Activated naive CD4-positive, alpha-beta T cell treated with anti-CD3 and anti-CD28 coated beads, Interleukin-2, amount 10 ng/mL, durations not matched to agents 7 days and 5 days (primary cell): ENCODE measurements at regions not wholly inside any gene's neighbourhood (a gene's known extent, or its start where the extent isn't known, plus 50 kb on each side); places are given as distances from the start of the nearest gene placed in this dataset.
"Not testable (repeated sequence)": the region's sequence is repeated elsewhere in the genome, so short reads cannot be mapped to it uniquely, and the experiment has no call there.

Source experiments
- CTCF ChIA-PET: fragments of 350-600 bp; sonication (Branson Sonifier 250); formaldehyde crosslinking; loops from one replicate; lab custom pipeline; 2021; ENCODE audit warnings: antibody characterized with exemption; lab: Charles Lee
- DNase-seq: peaks from one replicate; pipeline ENCODE4 v3.0.0-alpha.2; 2020
- H3K27ac Mint-ChIP-seq: one replicate; pipeline ENCODE4 v1.8.0; 2021; ENCODE audit warnings: mild to moderate bottlenecking, moderate library complexity, mixed read lengths
- H3K27me3 Mint-ChIP-seq: one replicate; pipeline ENCODE4 v1.8.0; 2021; ENCODE audit warnings: mild to moderate bottlenecking, mixed read lengths
- H3K36me3 Mint-ChIP-seq: one replicate; pipeline ENCODE4 v1.8.0; 2021; ENCODE audit warnings: mixed read lengths
- H3K4me1 Mint-ChIP-seq: one replicate; pipeline ENCODE4 v1.8.0; 2021; ENCODE audit warnings: mixed read lengths
- H3K4me3 Mint-ChIP-seq: one replicate; pipeline ENCODE4 v1.8.0; 2021; ENCODE audit warnings: mild to moderate bottlenecking, moderate library complexity, mixed read lengths
- H3K9me3 Mint-ChIP-seq: one replicate; pipeline ENCODE4 v1.8.0; 2021; ENCODE audit warnings: mixed read lengths

- no peaks in the 10 kb centered on the region for H3K9me3 Mint-ChIP-seq
- peaks cover 19% of the 10 kb centered on the region for H3K27me3 Mint-ChIP-seq
- no peaks in the 10 kb centered on the region for H3K36me3 Mint-ChIP-seq
- H3K4me1 Mint-ChIP-seq, result no peaks in the 10 kb centered on the region
- DNase-seq, result no peak
- no peak overlapping the region for H3K4me3 Mint-ChIP-seq
- no peak overlapping the region for H3K27ac Mint-ChIP-seq
- CTCF ChIA-PET, result no interaction called here
These were observed 179.9 kb upstream of the ANKRD28 start for GRCh38 chr3:15977598-15978232.

DNA sequence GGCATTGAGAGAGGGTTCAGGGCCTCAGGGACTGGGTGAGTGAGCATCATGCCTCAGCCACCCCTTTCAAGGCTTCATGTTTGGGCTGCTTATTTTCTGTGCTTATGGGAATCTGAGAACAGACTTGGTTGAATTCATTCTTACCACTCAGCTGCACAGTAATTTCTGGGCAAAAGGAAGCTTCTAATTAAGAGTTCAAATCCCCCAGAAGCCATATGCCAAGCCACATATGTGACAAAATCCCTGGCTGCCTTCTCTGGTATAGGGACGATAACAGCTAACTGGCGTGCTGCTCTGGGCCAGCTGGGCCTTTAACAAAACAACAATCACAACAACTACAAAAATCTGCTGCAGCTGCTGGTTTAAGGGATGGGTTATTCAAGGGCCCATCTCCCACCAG lies 181.0 kb upstream of the ANKRD28 start:
- no peaks in the 10 kb centered on the region for H3K4me1 Mint-ChIP-seq
- DNase-seq, result no peak
- H3K4me3 Mint-ChIP-seq, result no peak overlapping the region
- no peaks in the 10 kb centered on the region for H3K36me3 Mint-ChIP-seq
- H3K27me3 Mint-ChIP-seq, result peaks cover 11% of the 10 kb centered on the region
- H3K27ac Mint-ChIP-seq, result no peak overlapping the region
- no peaks in the 10 kb centered on the region for H3K9me3 Mint-ChIP-seq
- CTCF ChIA-PET, result no interaction called here

DNA sequence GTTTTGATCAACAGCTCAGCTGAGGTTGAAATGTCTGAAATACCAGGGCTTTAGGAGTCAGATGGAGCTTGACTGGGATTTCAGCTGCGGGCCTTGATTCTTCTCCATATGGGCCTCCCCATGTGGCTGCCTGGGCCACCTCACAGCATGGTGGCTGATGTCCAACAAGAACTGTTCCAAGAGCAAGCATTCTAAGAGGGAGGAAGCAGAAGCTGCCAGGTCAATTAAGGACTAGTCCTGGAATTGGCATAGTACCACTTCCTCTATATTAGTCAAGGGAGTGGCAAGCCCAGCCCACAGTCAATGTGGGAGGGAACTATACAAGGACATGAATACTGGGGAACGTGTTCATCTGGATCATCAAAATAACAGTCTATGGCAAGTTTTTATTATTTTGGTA lies 181.7 kb upstream of the ANKRD28 start:
- Mint-ChIP-seq H3K9me3 (no peaks in the 10 kb centered on the region), H3K4me1 (no peaks in the 10 kb centered on the region), H3K27ac (no peak overlapping the region), H3K4me3 (no peak overlapping the region), H3K36me3 (no peaks in the 10 kb centered on the region), H3K27me3 (peaks cover 8% of the 10 kb centered on the region)
- no peak for DNase-seq
- CTCF ChIA-PET, result no interaction called here

DNA sequence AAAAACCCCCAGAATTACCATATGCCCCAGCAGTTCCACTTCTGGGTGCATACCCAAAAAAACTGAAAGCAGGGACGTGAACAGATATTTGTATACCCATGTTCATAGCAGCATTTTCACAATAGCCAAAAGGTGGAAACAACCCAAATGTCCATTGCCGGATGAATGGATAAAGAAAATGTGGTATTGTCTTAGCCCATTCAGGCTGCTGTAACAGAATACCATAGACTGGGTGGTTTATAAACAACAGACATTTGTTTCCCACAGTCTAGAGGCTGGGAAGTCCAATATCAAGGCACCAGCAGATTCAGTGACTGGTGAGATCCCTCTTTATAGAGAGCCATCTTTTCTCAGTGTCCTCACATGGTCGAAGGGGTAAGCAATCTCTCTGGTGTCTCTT lies 182.1 kb upstream of the ANKRD28 start:
- Mint-ChIP-seq H3K27me3 (peaks cover 8% of the 10 kb centered on the region), H3K4me1 (no peaks in the 10 kb centered on the region), H3K4me3 (no peak overlapping the region), H3K36me3 (no peaks in the 10 kb centered on the region), H3K27ac (no peak overlapping the region), H3K9me3 (no peaks in the 10 kb centered on the region)
- no peak for DNase-seq
- CTCF ChIA-PET, result no interaction called here

GRCh38 chr3:15982243-15982642 lies 184.5 kb upstream of the ANKRD28 start:
- H3K4me3 Mint-ChIP-seq, result no peak overlapping the region
- H3K9me3 Mint-ChIP-seq, result no peaks in the 10 kb centered on the region
- CTCF ChIA-PET, result no interaction called here

GRCh38 chr3:15982667-15983196 lies 185.0 kb upstream of the ANKRD28 start:
- H3K4me1 Mint-ChIP-seq, result no peaks in the 10 kb centered on the region
- no peaks in the 10 kb centered on the region for H3K36me3 Mint-ChIP-seq
- peaks cover 1% of the 10 kb centered on the region for H3K27me3 Mint-ChIP-seq
- CTCF ChIA-PET, result no interaction called here
- DNase-seq, result no peak
- no peak overlapping the region for H3K4me3 Mint-ChIP-seq
- H3K9me3 Mint-ChIP-seq, result no peaks in the 10 kb centered on the region
- H3K27ac Mint-ChIP-seq, result no peak overlapping the region

More at GRCh38 chr3:15982243-15982642, 184.5 kb upstream of the ANKRD28 start:
- H3K27ac Mint-ChIP-seq, result no peak overlapping the region
- H3K36me3 Mint-ChIP-seq, result no peaks in the 10 kb centered on the region
- DNase-seq, result no peak
- no peaks in the 10 kb centered on the region for H3K4me1 Mint-ChIP-seq
- H3K27me3 Mint-ChIP-seq, result peaks cover 4% of the 10 kb centered on the region

GRCh38 chr3:15983232-15983631 lies 185.5 kb upstream of the ANKRD28 start:
- CTCF ChIA-PET, result no interaction called here
- Mint-ChIP-seq H3K4me1 (no peaks in the 10 kb centered on the region), H3K9me3 (no peaks in the 10 kb centered on the region), H3K36me3 (no peaks in the 10 kb centered on the region), H3K27me3 (no peaks in the 10 kb centered on the region), H3K4me3 (no peak overlapping the region), H3K27ac (no peak overlapping the region)
- DNase-seq, result no peak

- H3K36me3 Mint-ChIP-seq, result no peaks in the 10 kb centered on the region
- no peak overlapping the region for H3K27ac Mint-ChIP-seq
- H3K4me1 Mint-ChIP-seq, result no peaks in the 10 kb centered on the region
- DNase-seq, result no peak
- CTCF ChIA-PET, result no interaction called here
- H3K27me3 Mint-ChIP-seq, result peaks cover 3% of the 10 kb centered on the region
- no peak overlapping the region for H3K4me3 Mint-ChIP-seq
- peaks cover 4% of the 10 kb centered on the region for H3K9me3 Mint-ChIP-seq
These were observed 185.9 kb upstream of the ANKRD28 start for GRCh38 chr3:15983693-15984092.

- H3K9me3 Mint-ChIP-seq, result peaks cover 7% of the 10 kb centered on the region
- H3K27me3 Mint-ChIP-seq, result peaks cover 6% of the 10 kb centered on the region
- no peak for DNase-seq
These were observed 185.1 kb upstream of the GALNT15 start for GRCh38 chr3:15989419-15989818.

GRCh38 chr3:15993660-15994059 lies 180.8 kb upstream of the GALNT15 start:
- H3K27me3 Mint-ChIP-seq, result not testable (repeated sequence)

More at GRCh38 chr3:15989419-15989818, 185.1 kb upstream of the GALNT15 start:
- no peak overlapping the region for H3K4me3 Mint-ChIP-seq
- no peak overlapping the region for H3K27ac Mint-ChIP-seq
- no peaks in the 10 kb centered on the region for H3K36me3 Mint-ChIP-seq
- CTCF ChIA-PET, result no interaction called here
- H3K4me1 Mint-ChIP-seq, result no peaks in the 10 kb centered on the region

DNA sequence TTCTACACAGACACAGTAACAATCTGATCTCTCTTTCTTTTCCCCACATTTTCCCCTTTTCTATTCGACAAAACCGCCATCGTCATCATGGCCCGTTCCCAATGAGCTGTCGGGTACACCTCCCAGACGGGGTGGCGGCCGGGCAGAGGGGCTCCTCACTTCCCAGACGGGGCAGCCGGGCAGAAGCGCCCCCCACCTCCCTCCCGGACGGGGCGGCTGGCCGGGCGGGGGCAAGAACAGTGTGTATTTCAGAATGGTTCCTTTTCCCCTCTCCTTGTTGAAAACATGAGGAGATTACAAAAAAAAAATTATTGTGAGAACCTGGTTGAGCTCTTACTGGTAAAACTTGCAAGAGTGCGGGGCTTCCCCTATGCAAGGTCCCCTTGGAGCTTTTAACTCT lies 178.0 kb upstream of the GALNT15 start:
- H3K27ac Mint-ChIP-seq, H3K27me3 Mint-ChIP-seq, DNase-seq, H3K36me3 Mint-ChIP-seq, H3K9me3 Mint-ChIP-seq, H3K4me3 Mint-ChIP-seq, H3K4me1 Mint-ChIP-seq, CTCF ChIA-PET: not testable (repeated sequence)

More at GRCh38 chr3:15993660-15994059, 180.8 kb upstream of the GALNT15 start:
- H3K4me1 Mint-ChIP-seq, H3K27ac Mint-ChIP-seq, H3K36me3 Mint-ChIP-seq, H3K9me3 Mint-ChIP-seq, CTCF ChIA-PET, DNase-seq, H3K4me3 Mint-ChIP-seq: not testable (repeated sequence)

- Mint-ChIP-seq H3K27me3 (no peaks in the 10 kb centered on the region), H3K36me3 (no peaks in the 10 kb centered on the region), H3K4me1 (no peaks in the 10 kb centered on the region), H3K9me3 (no peaks in the 10 kb centered on the region), H3K4me3 (no peak overlapping the region), H3K27ac (no peak overlapping the region)
- no peak for DNase-seq
- CTCF ChIA-PET, result no interaction called here
These were observed 177.1 kb upstream of the GALNT15 start for GRCh38 chr3:15997274-15997943.

DNA sequence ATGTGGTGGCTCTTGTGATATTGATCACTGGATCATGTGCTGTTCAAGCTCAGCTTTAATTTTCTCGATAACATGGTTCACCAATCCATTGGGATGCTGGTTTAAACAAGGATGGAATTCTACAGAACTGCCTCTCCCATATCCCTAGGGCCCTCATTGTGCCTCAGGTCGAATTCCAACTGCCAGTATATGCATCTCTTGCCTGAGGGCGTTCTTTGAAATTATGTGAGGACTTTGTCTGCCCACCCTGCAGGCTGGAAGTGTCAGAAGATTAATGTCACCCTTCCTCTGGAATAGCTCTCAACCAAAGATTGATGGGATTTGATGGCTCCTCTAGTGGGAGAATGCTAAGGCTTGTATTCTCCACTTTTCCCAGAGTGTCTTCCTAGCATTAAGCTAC lies 175.6 kb upstream of the GALNT15 start:
- Mint-ChIP-seq H3K27ac (no peak overlapping the region), H3K4me1 (no peaks in the 10 kb centered on the region), H3K36me3 (no peaks in the 10 kb centered on the region), H3K27me3 (no peaks in the 10 kb centered on the region), H3K9me3 (no peaks in the 10 kb centered on the region), H3K4me3 (no peak overlapping the region)
- CTCF ChIA-PET, result no interaction called here
- no peak for DNase-seq

DNA sequence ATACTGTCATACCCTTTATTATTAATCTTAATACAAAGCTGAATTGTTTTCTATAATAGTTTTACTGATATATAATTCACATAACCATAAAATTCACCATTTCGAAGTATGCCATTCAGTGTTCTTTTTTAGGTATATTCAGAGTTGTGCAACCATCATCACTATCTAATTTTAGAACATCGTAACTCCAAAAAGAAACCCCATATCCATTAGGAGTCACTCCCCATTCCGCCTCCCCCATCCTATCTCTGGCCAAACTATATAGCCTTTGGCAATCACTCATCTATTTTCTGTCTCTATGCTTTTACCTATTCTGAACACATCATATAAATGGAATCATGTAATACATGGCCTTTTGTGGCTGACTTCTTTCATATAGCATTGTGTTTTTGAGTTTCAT lies 169.7 kb upstream of the GALNT15 start:
- Mint-ChIP-seq H3K4me3 (no peak overlapping the region), H3K9me3 (no peaks in the 10 kb centered on the region), H3K36me3 (no peaks in the 10 kb centered on the region), H3K27ac (no peak overlapping the region), H3K4me1 (no peaks in the 10 kb centered on the region), H3K27me3 (no peaks in the 10 kb centered on the region)
- CTCF ChIA-PET, result no interaction called here
- DNase-seq, result no peak

GRCh38 chr3:16011376-16011775 lies 163.1 kb upstream of the GALNT15 start:
- Mint-ChIP-seq H3K27me3 (peaks cover 10% of the 10 kb centered on the region), H3K4me1 (no peaks in the 10 kb centered on the region), H3K27ac (no peak overlapping the region), H3K4me3 (no peak overlapping the region), H3K36me3 (no peaks in the 10 kb centered on the region), H3K9me3 (no peaks in the 10 kb centered on the region)
- CTCF ChIA-PET, result no interaction called here
- no peak for DNase-seq
